ENCODE measurements at regions not wholly inside any gene's neighbourhood (a gene's known extent, or its start where the extent isn't known, plus 50 kb on each side); places are given as distances from the start of the nearest gene placed in this dataset.
"Not testable (repeated sequence)": the region's sequence is repeated elsewhere in the genome, so short reads cannot be mapped to it uniquely, and the experiment has no call there.

DNA sequence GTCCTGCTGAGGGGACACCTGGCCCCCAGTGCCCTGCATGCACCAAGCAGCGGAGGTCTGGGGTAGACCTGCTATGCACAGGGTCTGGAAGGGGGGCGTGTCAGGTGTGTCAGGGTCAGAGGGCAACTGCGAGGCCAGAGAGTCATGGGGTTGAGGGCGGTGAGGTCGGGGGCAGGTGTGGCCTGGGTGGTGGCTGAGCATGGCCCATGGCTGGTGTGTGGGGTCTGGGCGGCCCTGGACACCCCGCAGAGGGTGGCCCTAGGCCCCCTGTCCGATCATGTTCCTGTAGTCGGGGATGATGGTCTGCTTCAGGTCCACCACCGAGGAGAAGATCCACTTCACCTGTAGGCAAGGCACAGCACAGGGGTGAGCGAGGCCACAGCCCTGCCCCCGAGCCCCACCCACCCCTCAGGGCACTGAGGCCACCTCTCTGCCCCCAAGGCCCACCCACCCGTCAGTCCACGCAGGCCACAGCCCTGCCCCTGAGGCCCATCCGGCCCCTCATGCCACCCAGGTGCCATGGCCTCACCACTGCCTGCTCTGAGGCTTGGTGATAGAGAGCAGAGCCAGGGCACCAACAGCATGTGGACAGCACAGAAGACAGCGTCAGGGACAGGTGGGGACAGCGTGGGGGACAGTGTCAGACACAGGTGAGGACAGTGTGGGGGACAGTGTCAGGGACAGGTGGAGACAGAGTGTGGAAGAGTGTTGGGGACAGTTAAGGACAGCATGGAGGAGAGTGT, 211.3 kb downstream of the TMEM121 start:
- no peak for DNase-seq (ENCODE audit: low read depth)

DNA sequence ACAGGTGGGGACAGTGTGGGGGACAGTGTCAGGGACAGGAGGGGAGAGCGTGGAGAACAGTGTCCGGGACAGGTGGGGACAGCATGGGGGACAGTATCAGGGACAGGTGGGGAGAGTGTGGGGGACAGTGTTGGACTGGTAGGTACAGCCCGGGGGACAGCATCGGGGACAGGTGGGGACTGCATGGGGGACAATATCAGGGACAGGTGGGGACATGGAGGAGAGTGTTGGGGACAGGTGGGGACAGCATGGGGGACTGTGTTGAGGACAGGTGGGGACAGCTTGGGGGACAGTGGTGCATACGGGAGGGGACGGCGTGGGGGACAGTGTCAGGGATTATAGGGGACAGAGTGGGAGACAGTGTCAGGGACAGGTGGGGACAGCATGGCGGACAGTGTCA, 212.3 kb downstream of the TMEM121 start:
- DNase-seq (ENCODE audit: low read depth): no peak

DNA sequence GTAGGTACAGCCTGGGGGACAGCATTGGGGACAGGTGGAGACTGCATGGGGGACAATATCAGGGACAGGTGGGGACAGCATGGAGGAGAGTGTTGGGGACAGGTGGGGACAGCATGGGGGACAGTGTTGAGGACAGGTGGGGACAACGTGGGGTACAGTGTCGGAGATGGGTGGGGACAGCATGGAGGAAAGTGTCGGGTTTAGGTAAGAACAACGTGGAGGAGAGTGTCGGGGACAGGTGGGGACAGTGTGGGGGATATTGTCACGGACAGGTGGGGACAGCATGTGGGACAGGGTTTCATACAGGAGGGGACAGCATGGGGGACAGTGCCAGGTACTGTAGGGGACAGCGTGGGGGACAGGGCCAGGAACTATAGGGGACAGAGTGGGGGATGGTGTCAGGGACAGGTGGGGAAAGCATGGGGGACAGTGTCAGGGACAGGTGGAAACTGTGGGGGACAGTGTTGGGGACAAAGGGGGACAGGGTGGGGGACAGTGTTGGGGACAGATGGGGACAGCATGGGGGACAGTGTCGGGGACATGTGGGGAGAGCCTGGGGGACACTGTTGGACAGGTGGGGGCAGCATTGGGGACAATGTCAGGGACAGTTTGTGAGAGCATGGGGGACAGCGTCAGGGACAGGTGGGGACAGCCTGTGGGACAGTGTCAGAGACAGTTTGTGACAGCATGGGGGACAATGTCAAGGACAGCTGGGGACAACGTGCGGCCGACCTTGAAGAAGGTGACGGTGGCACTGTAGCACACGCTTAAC, 213.1 kb downstream of the TMEM121 start:
- DNase-seq (ENCODE audit: low read depth): no peak

DNA sequence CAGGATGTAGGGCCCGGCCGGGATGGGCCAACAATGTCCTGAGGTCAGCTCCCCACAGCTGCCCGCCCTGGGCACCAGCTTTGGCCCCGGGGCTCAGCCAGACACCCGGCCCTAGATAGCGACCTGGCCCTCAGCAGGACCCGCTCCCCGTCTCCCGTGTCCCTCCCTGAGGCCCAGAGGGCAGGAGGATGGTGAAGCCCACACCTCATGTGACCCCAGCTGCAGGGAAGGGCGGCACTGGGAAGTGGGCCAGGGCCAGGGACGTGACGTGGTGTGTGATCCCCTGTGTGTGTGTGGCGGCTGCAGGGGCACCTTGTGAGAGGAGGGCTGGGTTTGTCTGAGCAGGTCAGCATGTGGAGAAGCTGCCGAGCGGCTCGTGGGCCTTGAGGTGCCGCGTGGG, 213.9 kb downstream of the TMEM121 start:
- DNase-seq (ENCODE audit: low read depth): not testable (repeated sequence)

DNA sequence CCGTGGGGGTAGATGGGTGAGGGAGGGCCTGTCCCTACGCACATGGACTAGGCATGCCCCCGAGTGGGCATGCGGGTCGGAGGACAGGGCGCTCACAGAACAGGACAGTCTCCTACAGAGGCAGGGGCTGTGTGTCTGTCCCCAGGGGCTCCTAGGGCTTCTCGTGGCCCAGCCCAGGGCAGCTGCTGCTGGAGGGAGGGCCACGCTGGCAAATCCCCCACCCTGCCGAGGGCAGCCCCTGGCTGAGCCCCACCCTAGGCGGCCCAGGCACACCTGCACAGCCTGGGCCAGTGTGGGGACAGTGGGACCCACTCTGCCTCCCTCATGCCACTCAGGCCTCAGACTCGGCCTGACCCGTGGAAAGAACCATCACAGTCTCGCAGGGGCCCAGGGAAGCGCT, 214.6 kb downstream of the TMEM121 start:
- DNase-seq (ENCODE audit: low read depth): not testable (repeated sequence)

DNA sequence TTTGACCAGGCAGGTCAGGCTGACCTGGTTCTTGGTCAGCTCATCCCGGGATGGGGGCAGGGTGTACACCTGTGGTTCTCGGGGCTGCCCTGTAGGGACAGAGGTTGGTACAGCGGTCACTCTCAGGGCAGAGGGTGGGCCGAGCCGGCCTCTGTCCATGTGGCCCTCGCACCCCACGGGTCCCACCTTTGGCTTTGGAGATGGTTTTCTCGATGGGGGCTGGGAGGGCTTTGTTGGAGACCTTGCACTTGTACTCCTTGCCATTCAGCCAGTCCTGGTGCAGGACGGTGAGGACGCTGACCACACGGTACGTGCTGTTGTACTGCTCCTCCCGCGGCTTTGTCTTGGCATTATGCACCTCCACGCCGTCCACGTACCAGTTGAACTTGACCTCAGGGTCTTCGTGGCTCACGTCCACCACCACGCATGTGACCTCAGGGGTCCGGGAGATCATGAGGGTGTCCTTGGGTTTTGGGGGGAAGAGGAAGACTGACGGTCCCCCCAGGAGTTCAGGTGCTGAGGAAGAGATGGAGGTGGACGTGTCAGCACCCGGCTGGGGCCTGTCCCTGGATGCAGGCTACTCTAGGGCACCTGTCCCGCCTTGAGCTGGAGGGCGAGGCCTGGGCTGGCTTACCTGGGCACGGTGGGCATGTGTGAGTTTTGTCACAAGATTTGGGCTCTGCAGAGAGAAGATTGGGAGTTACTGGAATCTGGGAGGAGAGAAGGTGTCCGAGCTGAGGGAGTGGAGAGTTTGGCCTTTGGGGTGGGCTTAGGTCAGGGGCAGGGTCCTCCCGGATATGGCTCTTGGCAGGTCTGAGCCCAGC, 215.5 kb downstream of the TMEM121 start:
- not testable (repeated sequence) for DNase-seq (ENCODE audit: low read depth)

DNA sequence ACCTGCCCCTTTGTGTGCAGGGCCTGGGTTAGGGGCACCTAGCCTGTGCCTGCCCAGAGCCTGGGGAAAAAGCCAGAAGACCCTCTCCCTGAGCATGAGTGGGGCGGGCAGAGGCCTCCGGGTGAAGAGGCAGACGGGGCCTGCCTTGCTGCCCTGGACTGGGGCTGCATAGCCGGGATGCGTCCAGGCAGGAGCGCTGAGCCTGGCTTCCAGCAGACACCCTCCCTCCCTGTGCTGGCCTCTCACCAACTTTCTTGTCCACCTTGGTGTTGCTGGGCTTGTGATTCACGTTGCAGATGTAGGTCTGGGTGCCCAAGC, 216.1 kb downstream of the TMEM121 start:
- no peak for DNase-seq (ENCODE audit: low read depth)

DNA sequence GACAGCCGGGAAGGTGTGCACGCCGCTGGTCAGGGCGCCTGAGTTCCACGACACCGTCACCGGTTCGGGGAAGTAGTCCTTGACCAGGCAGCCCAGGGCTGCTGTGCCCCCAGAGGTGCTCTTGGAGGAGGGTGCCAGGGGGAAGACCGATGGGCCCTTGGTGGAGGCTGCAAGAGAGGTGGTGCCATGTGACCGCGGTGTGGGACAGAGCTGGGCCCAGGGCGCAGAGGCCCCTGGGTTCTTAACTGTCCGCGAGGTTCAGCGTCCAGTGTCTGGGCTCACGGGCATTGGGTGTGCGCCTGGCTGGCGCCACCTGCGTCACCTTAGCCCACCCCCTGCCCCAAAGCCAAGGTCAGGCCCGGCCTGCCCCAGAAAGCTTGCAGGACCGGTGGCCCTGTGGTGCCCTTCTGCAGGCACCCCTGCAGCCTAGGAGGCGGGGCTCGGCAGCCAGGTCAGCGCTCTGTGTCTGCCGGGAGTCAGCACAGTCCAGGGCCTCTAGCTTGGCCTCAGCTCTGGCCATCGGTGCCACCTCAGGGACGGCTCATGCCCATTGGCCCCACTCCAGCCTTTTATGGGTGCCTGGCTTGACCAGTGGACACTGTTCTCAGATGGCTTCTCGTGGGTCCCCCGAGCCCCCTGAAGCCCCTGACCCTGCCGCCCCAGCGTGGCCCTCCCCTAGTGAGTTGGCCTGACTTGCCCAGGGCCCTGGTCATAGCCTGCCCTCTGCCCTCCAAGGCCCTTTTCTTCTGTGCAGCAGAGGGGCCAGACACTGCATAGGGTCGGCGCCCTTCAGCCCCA, 216.7 kb downstream of the TMEM121 start:
- DNase-seq (ENCODE audit: low read depth): not testable (repeated sequence)

DNA sequence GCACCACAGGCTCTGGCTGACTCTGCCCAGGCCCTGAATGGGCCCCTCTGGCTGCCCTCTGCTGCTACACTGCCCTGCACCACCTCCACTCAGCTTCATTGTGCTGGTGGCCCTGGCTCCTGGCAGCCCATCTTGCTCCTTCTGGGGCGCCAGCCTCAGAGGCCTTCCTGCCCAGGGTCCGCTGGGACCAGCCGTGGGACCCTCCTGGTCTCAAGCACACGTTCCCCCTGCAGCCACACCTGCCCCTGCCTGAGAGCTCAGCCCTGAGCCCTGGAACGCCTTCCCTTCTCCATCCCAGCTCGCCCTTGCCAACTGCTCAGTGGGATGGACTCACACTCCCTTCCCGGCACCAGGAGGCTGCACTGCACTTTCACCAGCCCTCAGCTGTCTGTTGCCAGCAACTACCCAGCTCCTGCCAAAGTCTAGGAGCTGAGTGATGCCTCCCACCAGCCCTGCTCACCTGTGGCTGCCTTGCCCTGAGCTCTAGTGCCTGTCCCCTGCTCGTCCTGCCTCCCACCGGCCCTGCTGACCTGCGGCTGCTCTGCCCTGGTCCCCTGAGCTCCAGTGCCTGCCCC, 217.9 kb downstream of the TMEM121 start:
- DNase-seq (ENCODE audit: low read depth): not testable (repeated sequence)

DNA sequence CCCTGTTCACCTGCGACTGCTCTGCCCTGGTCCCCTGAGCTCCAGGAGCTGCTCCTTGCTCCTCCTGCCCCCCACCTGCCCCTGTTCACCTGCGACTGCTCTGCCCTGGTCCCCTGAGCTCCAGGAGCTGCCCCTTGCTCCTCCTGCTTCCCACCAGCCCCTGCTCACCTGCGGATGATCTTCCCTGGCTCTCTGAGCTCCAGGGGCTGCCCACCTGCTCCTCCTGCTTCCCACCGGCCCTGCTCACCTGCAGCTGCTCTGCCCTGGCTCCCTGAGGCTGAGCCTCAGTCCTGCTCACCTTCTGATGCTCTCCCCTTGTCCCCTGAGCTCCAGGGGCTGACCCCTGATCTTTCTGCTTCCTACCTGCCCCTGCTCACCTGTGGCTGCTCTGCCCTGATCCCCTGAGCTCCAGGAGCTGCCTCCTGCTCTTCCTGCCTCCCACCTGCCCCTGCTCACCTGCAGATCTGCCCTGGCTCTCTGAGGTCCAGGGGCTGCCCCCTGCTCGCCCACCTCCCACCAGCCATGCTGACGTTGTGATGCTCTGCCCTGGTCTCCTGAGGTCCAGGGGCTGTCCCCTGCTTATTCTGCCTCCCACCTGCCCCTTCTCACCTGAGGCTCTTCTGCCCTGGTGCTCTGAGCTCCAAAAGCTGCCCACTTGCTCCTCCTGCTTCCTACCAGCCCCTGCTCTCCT, 219.2 kb downstream of the TMEM121 start:
- no peak for DNase-seq (ENCODE audit: low read depth)

DNA sequence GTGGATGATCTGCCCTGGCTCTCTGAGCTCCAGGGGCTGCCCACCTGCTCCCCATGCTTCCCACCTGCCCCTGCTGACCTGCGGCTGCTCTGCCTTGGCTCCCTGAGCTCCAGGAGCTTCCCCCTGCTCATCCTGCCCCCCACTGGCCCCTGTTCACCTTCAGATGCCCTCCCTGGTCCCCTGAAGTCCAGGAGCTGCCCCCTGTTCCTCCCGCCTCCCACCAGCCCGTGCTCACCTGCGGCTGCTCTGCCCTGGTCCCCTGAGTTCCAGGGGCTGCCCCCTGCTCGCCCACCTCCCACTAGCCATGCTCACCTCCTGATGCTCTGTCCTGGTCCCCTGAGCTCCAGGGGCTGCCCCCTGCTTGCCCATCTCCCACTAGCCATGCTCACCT, 219.7 kb downstream of the TMEM121 start:
- no peak for DNase-seq (ENCODE audit: low read depth)

DNA sequence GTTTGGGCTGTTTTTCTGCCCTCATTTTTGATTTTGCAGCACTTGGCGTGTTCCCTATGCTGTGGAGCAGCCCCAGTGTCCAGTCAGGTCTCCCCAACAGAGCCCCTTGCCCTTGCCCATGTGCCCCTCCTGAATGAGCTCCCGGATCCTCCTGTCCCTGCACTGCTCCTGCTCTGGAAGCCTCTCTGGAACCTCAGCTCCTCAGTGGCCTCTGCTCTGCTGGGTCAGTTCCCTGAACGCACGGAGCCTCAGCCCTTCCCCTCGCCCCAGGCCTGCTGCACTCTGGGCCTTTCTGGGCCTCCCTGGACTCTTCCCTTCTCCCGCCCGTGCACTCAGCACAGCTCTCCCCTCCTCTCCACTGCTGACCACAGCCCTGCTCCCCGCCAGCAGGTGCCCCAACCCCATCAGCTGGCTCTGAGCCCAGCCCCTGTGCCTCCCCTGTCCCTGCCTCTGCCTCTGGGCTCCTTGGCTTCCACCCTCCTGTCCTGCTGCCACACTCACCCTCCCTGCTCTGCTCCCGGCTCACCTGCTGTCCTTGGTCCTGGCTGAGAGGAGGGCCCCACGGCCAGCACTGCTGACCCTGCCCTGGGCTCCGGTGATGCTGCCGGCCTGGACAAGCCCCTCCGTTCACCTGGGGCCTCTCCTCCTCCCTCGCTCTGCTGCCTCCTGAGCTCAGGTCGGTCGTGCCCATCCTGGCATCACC, 220.6 kb downstream of the TMEM121 start:
- not testable (repeated sequence) for DNase-seq (ENCODE audit: low read depth)

DNA sequence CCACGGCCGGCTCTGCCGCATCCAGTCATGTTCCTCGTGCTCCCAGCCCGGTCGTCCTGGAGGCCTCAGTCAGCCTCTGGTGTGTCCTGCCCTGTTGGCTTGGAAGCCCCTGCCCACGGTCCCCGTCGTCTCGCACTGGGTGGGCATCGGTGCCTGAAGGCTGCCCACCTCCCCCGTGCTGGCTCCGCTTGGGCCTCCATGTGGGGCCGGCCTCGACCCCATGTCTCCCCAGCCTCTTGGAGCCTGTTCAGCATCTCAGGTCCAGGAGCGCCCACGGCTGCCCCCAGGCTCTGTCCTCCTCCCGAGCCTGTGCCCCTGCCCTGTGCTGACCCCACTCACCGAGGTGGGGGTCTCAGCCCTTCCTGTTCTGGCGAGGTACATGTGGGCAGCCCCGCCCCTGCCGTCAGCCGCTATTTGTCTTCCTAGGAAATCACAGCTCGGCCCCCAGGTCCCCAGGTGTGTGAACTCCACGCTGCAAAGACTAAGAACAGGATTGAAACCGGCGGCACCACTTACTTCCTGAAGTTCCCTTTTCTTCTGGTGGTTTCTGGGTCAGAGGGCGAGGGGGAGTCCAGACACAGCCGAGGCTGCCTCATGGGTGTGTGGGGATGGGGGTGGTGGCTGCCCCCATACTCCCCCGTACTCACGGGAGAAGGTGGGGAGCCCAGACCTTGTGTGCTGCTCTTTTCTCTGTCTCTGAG, 221.3 kb downstream of the TMEM121 start:
- DNase-seq (ENCODE audit: low read depth): not testable (repeated sequence)

DNA sequence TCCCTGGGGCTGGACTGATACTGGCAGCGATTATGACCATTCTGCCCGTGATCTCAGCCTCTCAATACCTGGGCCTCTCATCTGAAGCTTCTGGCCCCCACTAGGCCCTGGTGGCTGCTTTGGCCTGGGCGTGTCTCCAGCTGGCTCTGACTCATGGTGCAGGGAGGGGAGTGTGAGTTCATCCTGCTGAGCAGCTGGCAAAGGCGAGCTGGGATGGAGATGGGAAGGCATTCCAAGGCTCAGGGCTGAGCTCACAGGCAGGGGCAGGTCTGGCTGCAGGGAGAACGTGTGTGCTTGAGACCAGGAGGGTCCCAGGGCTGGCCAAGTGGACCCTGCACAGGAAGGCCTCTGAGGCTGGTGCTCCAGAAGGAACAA, 221.8 kb downstream of the TMEM121 start:
- no peak for DNase-seq (ENCODE audit: low read depth)

DNA sequence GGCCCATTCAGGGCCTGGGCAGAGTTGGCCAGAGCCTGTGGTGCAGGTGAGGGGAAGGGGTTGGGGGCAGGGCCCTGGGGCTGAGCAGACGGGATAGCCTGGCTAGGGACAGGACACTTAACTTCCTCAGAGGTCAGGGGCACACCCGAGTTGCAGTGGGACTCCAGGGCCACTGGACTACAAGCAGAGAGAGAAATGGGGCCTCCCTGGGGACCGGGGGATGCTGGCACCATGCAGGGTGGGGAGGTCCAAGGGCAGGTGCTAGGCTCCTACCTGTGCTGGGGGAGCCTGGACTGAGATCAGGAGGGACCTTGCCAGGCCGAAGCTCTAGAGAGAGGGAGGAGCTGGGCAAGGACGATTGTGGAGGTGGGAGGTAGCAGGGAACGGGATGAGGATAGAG, 222.3 kb downstream of the TMEM121 start:
- DNase-seq (ENCODE audit: low read depth): not testable (repeated sequence)

DNA sequence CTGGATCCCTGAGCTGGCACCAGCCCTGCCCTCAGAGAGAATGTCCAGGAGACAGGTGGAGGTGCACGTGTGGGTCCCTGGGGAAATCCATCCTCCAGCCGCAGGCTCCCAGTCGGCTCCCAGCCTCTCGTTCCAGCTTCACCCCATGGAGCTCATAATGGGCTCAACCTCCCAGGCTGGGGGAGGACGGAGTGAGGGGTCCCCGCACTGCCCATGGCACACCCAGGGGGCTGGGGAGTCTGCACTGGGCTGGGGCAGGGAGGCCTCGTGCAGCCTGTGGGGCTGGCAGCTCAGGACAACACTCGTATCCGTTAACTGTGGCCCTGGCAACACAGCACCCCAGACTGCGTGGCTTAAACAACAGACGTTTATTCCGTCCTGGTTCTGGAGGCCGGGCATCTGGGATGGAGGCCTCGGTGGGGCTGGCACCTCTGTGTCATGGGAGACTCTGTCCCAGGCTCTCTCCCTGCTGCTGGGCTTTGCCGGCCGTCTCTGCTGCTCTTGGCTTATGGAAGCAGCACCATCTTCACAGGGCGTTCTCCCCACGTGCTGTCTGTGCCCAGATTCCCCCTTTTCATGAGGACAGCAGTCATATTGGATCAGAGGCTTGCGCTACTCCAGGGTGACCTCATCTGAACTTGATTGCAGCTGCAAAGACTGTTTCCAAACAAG, 223.6 kb downstream of the TMEM121 start:
- DNase-seq (ENCODE audit: low read depth): not testable (repeated sequence)

DNA sequence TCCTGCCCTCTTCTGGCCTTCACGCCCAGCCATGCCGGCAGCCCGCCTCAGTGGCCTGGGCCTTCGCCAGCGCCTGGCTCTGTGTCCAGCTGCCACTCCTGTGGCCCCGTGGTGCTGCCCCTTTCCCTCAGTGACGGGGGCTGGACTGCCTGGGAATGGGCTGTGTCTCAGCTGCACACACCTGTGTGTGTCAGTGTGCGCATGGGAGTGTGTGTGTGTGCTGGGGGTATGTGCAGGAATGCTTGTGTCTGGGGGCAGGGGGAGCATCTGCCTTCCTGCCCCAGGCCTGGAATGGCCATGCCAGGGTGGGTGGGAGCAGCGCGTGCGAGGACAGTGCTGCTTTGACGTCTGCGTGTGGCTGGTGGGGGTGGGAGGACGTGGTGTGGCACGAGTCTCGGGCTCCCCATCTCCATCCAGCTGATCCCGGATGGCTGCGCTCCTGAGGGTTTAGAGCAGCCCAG, 224.9 kb downstream of the TMEM121 start:
- DNase-seq (ENCODE audit: low read depth): not testable (repeated sequence)

DNA sequence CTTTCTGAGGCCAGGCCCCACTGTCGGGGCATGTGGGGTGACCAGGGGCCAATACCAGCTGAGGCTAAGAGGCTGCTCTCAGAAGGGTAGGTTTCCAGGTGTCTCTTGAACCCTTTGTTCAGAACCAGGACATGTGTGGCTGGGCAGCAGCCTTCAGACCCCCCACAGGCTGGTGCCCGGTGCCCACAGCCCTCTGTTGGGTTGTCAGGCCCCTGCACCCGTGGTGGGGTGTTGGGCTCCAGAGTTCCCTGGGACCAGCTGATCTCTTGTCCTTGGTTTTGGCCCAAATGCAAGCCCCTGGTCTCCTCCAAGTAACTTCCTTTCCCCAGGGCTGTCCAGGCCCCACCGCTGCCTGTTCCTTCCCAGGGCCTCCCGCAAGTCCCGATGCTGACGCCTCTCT, 226.0 kb downstream of the TMEM121 start:
- not testable (repeated sequence) for DNase-seq (ENCODE audit: low read depth)
